Sigmoid colon (tissue), 4 donors: ENCODE measurements at regions not wholly inside any gene's neighbourhood (a gene's known extent, or its start where the extent isn't known, plus 50 kb on each side); places are given as distances from the start of the nearest gene placed in this dataset.

Experiments
- CTCF ChIP-seq, 4 experiments: fragments of 450-650 bp in 3 of 4; fragments of 200-600 bp in 1 of 4; IDR thresholded peaks; one replicate each; pipeline ENCODE4 v1.5.1; 2016 to 2019; ENCODE audit warnings: antibody characterized with exemption in 4 of 4, mild to moderate bottlenecking in 3 of 4, moderate library complexity in 2 of 4
- EP300 ChIP-seq, 4 donors: sonication (generic); formaldehyde crosslinking; IDR thresholded peaks; one replicate each; pipeline ENCODE4 v1.6.1; 2017; ENCODE audit warnings: antibody characterized with exemption in 4 of 4
- POLR2A ChIP-seq, 2 donors: fragments of 450-650 bp; IDR thresholded peaks; one replicate each; pipeline ENCODE4 v1.6.1; 2016; ENCODE audit warnings: antibody characterized with exemption in 2 of 2, mild to moderate bottlenecking in 2 of 2, moderate library complexity in 2 of 2
- POLR2AphosphoS5 ChIP-seq, 4 donors: sonication (generic); formaldehyde crosslinking; IDR thresholded peaks; one replicate each; pipeline ENCODE4 v1.6.1; 2017; ENCODE audit warnings: antibody characterized with exemption in 4 of 4

DNA sequence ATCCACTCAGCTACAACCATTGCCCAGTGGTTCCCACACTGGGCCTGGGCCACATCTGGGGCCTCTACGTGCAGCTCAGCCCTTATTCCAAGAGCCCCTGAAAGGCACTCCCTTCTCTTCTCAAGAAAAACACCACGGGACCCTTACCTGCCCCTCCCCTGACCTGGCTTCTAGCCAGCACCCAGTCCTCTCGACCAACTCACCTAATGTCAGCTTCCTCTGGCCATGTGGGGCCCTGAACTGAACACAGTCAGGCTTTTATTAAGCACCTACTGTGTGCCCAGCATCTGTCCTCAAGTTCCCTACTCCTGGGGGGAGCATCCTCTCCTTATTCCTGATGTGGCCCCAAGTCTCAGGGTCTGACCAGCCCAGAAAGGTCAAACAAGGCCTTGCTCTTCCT lies 208.4 kb downstream of the MATN1 start:
- TF ChIP-seq CTCF (IDR thresholded peaks at IDR 0.05) (no peak), POLR2AphosphoS5 (IDR thresholded peaks at IDR 0.05) (no peak), POLR2A (IDR thresholded peaks at IDR 0.05) (no peak), EP300 (IDR thresholded peaks at IDR 0.05) (no peak)
